GM20000 (cell line): ENCODE measurements at regions not wholly inside any gene's neighbourhood (a gene's known extent, or its start where the extent isn't known, plus 50 kb on each side); places are given as distances from the start of the nearest gene placed in this dataset.

Experiments
- DNase-seq: peaks from one replicate; pipeline ENCODE4 v3.0.0; 2012; ENCODE audit warnings: low spot score
- CTCF ChIP-seq: IDR thresholded peaks from 2 replicates; pipeline ENCODE4 v1.5.1; 2012; ENCODE audit warnings: mild to moderate bottlenecking, control low read depth; ENCODE audit errors: extremely low read depth, missing control alignments

- TF ChIP-seq CTCF: no peak
Observed at GRCh38 chr3:164620423-164620822, 457.9 kb downstream of the SI start.

DNA sequence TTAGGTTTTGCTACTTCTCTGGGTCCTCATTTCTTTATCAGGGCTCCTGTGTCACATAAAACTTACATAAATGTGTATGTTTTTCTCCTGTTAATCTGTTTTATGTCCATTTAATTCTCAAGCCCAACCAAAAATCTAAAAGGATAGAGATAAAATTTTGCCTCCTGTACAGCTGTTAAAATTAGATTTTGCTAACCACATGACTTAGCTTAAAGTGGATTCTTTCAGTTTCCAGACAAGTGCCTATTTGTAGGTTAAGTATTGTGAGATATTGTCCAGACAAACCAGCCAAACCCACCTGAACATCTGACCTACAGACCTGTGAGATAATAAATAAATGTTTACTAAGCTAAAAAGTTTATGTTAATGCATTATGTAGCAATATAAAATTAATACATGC is 465.5 kb downstream of the SI start:
- DNase-seq: no peak
- TF ChIP-seq CTCF: no peak

More at GRCh38 chr3:164620423-164620822, 457.9 kb downstream of the SI start:
- DNase-seq: no peak

DNA sequence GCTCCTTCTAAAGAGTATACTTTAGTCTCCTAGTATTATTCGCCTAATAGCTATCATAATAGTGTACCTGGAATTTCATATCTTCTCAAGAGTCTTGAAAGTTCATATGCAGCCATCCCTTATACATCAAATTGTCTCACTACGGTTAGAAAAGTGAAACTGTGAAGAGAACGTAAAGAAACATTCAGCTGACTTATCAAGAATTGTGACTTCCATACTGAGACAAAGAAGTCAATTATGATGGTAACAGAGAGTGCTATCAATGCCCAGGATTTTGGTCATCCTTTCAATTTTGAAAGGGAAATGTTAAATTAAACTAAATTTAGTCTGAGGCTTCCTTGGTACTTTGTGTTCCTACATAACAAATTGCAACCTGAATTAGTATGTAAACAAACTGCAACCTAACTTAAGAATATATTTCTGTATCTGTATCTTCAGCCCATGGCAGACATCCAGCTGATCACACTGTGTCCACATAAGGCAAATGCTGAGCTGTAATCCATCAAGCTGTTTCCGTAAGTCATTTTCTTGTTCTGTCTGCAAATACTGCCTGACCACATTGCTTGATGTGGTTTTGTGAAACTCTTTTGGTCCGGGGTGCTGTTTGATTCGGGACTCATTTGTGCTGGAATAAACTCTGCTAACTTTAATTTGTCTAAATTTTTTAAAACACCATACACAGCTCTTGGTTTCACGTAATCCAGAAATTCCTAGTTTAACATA is 469.6 kb downstream of the SI start:
- no peak for TF ChIP-seq CTCF
- DNase-seq: no peak

- TF ChIP-seq CTCF: no peak
- DNase-seq: no peak
Observed at GRCh38 chr3:164604687-164605086, 473.6 kb downstream of the SI start.

DNA sequence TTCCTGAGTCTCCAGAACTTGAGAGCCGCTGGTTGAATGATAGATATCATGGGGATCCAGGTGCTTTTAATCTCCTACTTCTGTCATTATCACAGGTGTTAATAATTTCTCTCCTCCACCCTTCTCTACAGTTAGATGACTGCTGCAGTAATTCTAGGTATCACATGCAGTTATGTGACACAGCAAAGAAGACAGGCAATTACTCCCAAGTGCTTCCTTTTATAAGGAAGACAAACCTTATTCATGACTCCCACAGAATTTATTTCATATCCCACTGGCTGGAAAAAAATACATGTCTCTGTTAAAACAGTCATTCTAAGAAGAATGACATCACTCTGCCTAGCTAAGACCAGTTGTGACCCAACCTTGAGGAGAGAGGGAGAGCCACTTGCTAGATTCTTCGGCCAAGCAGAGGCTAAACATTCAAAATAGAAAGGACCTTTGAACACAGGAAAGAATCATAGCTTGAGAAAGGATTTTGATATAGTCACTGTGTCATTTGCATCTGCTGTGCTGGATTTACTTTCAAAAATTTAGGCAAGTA is 500.6 kb downstream of the SI start:
- no peak for DNase-seq
- no peak for TF ChIP-seq CTCF

GRCh38 chr3:164572436-164572835 is 505.9 kb downstream of the SI start:
- TF ChIP-seq CTCF: no peak
- DNase-seq: no peak

DNA sequence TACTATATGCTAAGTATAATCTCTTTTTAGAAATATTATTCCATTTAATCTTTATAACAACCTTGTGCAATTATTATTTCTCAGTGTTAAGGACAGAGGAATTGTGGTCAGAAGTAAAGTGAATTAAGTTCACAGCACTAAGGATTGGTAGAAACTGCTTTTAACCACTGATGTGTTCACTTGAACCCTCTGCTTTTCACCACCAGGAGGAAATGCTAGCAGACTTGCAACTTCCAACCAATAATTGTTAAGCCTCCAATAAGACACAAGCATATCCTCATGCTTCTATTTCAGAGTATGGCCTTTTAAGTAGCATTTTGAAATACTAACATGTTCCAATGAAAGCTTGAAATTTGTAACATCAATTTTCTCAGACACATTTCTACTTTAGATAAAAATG is 527.4 kb downstream of the SI start:
- TF ChIP-seq CTCF: no peak
- DNase-seq: no peak
